ENCODE measurements at regions not wholly inside any gene's neighbourhood (a gene's known extent, or its start where the extent isn't known, plus 50 kb on each side); places are given as distances from the start of the nearest gene placed in this dataset.

DNA sequence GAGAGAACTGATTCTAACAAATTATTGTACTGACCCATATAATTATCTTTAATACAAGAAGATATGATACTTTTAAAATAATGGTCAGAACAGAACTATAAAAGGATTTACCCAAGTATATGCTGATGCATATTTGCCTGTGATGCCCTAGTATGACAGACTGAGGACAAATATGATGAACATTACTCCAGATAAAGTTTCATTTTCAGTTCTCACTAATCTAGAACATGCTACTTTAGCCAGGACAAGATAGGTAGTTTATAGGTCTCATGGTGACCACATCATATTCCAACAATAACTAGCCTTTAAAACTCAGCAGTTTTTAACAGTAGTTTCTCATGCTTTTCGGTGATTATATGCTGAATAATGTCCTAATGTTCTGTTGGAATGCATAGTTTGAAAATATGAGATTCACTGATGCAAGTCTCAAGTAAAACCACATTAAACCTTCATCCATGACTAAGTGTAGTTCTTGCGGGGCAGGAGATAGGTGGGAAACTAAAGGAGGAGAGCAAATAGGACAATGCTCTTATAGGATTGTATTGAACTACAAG lies 295.2 kb upstream of the AGA start:
- TF ChIP-seq POLR2A (IDR thresholded peaks at IDR 0.05) (no peak), CTCF (IDR thresholded peaks at IDR 0.05) (no peak)
- Histone ChIP-seq H3K27ac (no peak overlapping the region), H3K4me1 (no peaks in the 10 kb centered on the region), H3K27me3 (no peaks in the 10 kb centered on the region), H3K36me3 (no peaks in the 10 kb centered on the region), H3K4me3 (replicated peaks in 1 of 3) (no peak overlapping the region), H3K9me3 (no peaks in the 10 kb centered on the region)
- DNase-seq, result no peak
- intact Hi-C loops (cut with DNase I), result no loop called here
- WGBS, 2 donors, result 46 to 61% methylated on average over 2 of the region's 2 CpGs

- DNase-seq, result no peak
- Histone ChIP-seq H3K9me3 (no peaks in the 10 kb centered on the region), H3K4me1 (no peaks in the 10 kb centered on the region), H3K27me3 (no peaks in the 10 kb centered on the region), H3K4me3 (replicated peaks in 1 of 3) (no peak overlapping the region), H3K27ac (no peak overlapping the region), H3K36me3 (no peaks in the 10 kb centered on the region)
- intact Hi-C loops (cut with DNase I), result no loop called here
- no peak for TF ChIP-seq POLR2A (IDR thresholded peaks at IDR 0.05)
- 74 to 80% methylated on average over 1 of the region's 1 CpG for WGBS, 2 donors
Observed at GRCh38 chr4:177740563-177740962, 298.3 kb upstream of the AGA start.

GRCh38 chr4:177759729-177760128 lies 317.5 kb upstream of the AGA start:
- no peak for DNase-seq
- no peak for TF ChIP-seq CTCF (IDR thresholded peaks at IDR 0.05)
- TF ChIP-seq POLR2A (IDR thresholded peaks at IDR 0.05), result no peak
- intact Hi-C loops (cut with DNase I), result no loop called here
- Histone ChIP-seq H3K4me3 (replicated peaks in 1 of 3) (no peak overlapping the region), H3K4me1 (no peaks in the 10 kb centered on the region), H3K27me3 (no peaks in the 10 kb centered on the region), H3K9me3 (no peaks in the 10 kb centered on the region), H3K36me3 (no peaks in the 10 kb centered on the region), H3K27ac (no peak overlapping the region)
- WGBS, 2 donors, result 93 to 98% methylated on average over 3 of the region's 3 CpGs

- Histone ChIP-seq H3K4me1 (no peaks in the 10 kb centered on the region), H3K27me3 (no peaks in the 10 kb centered on the region), H3K4me3 (replicated peaks in 1 of 3) (no peak overlapping the region), H3K9me3 (no peaks in the 10 kb centered on the region), H3K27ac (no peak overlapping the region), H3K36me3 (no peaks in the 10 kb centered on the region)
- TF ChIP-seq POLR2A (IDR thresholded peaks at IDR 0.05) (no peak), CTCF (IDR thresholded peaks at IDR 0.05) (no peak)
- 91 to 97% methylated on average over 10 to 12 of the region's 12 CpGs for WGBS, 2 donors
- intact Hi-C loops (cut with DNase I), result no loop called here
- DNase-seq, result no peak
Observed at GRCh38 chr4:177761692-177762091, 319.5 kb upstream of the AGA start.

DNA sequence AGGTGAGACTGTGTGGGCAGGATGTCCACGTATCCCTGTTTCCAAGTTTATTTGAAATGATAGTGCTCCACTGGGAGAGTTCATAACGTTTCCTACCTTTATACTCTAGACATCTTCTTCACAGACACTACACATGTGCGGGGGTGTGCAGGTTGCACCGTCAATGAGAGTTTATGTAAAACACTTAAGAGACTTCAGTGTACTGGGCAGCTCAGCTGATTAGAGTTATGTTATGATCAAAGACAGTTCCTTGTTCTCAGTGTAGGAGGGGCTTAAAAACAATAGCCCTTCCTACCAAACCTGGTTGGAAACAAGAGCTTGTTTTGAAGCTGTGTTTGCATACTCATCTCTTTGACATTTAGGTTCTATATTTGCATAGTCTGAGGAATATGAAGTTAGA lies 326.9 kb upstream of the AGA start:
- Histone ChIP-seq H3K36me3 (no peaks in the 10 kb centered on the region), H3K4me3 (replicated peaks in 1 of 3) (no peak overlapping the region), H3K27me3 (no peaks in the 10 kb centered on the region), H3K27ac (no peak overlapping the region), H3K9me3 (no peaks in the 10 kb centered on the region), H3K4me1 (no peaks in the 10 kb centered on the region)
- DNase-seq, result no peak
- intact Hi-C loops (cut with DNase I), result no loop called here
- 66 to 68% methylated on average over 4 of the region's 4 CpGs for WGBS, 2 donors
- TF ChIP-seq CTCF (IDR thresholded peaks at IDR 0.05) (no peak), POLR2A (IDR thresholded peaks at IDR 0.05) (no peak)

GRCh38 chr4:177770776-177771175 lies 328.5 kb upstream of the AGA start:
- Histone ChIP-seq H3K27me3 (no peaks in the 10 kb centered on the region), H3K27ac (no peak overlapping the region), H3K36me3 (no peaks in the 10 kb centered on the region), H3K4me1 (no peaks in the 10 kb centered on the region), H3K9me3 (no peaks in the 10 kb centered on the region), H3K4me3 (replicated peaks in 1 of 3) (no peak overlapping the region)
- intact Hi-C loops (cut with DNase I), result no loop called here
- DNase-seq, result no peak
- no peak for TF ChIP-seq CTCF (IDR thresholded peaks at IDR 0.05)
- no peak for TF ChIP-seq POLR2A (IDR thresholded peaks at IDR 0.05)
- 87 to 100% methylated on average over 2 of the region's 2 CpGs for WGBS, 2 donors
